ENCODE measurements at regions not wholly inside any gene's neighbourhood (a gene's known extent, or its start where the extent isn't known, plus 50 kb on each side); places are given as distances from the start of the nearest gene placed in this dataset.

- DNase-seq (ENCODE audit: low read depth in 2 of 2), result no peak
Measured at GRCh38 chr9:13332571-13332970, 53.1 kb upstream of the MPDZ start.

GRCh38 chr9:13331320-13331719 is 51.8 kb upstream of the MPDZ start:
- no peak for DNase-seq (ENCODE audit: low read depth in 2 of 2)

- DNase-seq (ENCODE audit: low read depth in 2 of 2), result no peak
Measured at GRCh38 chr9:13330396-13331004, 51.0 kb upstream of the MPDZ start.

All from stimulated activated CD4-positive, alpha-beta T cell treated with anti-CD3 and anti-CD28 coated beads, Interleukin-4, amount 100 ng/mL, for 48 hours (primary cell).